Effector CD8-positive, alpha-beta T cell (primary cell): ENCODE measurements at regions not wholly inside any gene's neighbourhood (a gene's known extent, or its start where the extent isn't known, plus 50 kb on each side); places are given as distances from the start of the nearest gene placed in this dataset.
"Not testable (repeated sequence)": the region's sequence is repeated elsewhere in the genome, so short reads cannot be mapped to it uniquely, and the experiment has no call there.

Experiments
- DNase-seq: peaks from one replicate; lab custom pipeline; 2025; lab: John Stamatoyannopoulos, UW

DNA sequence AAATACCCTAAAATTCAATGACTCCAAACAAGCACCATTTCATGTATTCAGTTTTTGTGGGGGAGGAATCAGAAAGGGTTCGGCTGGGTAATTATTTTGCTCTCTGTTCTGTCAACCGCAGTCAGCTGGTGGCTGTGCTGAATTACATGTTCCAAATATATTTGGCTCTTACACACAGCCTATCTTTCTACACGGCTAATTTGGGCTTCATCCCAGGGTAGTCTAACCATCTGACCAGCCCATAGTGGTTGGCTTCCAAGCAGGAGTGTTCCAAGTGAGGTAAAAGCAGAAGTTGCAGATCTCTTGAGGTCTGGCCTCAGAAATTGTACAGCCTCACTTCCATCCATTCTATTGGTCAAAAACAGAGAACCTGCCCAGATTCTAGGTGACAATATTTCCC lies 760.8 kb upstream of the SEMA6D start:
- no peak for DNase-seq

GRCh38 chr15:46956881-46957280 lies 760.4 kb upstream of the SEMA6D start:
- DNase-seq, result no peak

GRCh38 chr15:46960581-46960980 lies 756.7 kb upstream of the SEMA6D start:
- no peak for DNase-seq

GRCh38 chr15:46961795-46962194 lies 755.5 kb upstream of the SEMA6D start:
- DNase-seq, result no peak

DNA sequence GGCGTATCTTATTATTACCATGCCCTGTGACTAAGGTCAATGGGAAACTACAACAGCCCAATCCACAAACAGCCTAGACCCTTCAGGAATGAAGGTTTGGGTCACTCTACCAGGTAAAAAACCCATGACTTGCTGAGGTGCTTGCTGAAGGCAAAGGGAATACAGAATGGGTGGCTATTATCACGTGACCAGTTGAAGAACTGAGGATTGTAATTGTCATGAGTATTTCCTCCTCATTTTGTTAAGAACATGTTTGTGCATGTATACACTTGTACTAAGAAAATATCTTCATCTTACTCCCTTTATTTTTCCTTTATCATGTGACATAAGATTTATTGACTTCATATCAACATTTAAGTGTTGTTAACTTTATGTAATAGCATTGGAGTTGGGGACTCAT lies 729.2 kb upstream of the SEMA6D start:
- DNase-seq, result not testable (repeated sequence)

DNA sequence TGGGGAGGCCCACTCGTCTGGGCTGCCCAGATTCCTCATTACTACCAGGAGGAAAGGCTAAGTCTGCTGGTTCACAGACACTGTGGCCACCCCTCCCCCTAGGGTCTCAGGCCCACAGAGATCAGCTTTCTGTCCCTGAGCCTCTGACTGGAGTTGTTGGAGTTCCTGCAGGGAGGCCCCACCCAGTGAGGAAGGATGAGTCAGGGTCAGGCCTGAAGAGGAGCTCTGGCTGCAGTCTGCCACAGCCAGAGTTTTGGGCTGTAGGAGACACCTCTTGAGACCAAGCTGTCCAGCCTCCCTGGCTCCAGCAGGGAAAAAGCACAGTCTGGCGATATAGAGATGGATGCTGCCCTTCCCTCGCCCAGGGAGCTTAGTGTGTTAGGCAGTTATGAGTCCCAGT lies 720.9 kb upstream of the SEMA6D start:
- no peak for DNase-seq

- no peak for DNase-seq
Measured at GRCh38 chr15:46997501-46997900, 719.8 kb upstream of the SEMA6D start.

DNA sequence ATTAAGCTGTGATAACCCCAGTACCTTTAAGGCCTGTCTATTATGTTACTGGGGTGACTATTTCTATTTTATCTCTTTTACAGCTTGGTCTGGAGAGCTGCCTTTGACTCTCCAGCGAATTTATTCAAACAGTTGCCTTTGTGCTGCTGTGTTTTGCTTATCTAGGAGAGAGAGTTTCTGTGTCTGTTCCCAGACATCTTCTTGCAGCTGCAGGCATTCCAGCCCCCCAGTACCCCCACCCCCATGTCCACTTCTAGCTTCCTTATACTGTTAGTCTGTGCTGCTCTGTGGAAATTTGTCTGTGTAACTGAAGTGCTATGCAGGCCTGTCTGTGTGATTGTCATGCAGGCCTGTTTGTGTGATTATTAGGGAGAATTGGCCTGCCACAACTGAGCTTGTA lies 713.7 kb upstream of the SEMA6D start:
- no peak for DNase-seq

DNA sequence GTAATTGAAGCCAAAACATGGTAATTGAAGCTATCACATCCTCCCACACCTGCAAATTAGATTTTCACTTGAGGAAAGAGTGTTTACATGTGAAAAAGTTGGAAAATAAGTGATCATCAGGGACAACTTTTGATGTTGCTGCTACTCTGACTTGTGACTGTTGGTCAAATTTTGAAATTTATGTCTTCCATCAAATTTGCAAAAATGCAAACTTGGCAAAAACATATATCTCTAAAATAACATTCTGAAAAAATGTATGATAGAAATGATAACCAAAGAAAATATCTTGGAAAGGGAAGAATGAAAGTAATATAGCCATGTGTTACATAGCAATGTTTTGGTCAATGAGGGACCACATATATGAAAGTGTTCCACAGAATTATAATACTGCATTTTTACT lies 703.9 kb upstream of the SEMA6D start:
- DNase-seq, result no peak

GRCh38 chr15:47027322-47027946 lies 689.9 kb upstream of the SEMA6D start:
- DNase-seq, result no peak

DNA sequence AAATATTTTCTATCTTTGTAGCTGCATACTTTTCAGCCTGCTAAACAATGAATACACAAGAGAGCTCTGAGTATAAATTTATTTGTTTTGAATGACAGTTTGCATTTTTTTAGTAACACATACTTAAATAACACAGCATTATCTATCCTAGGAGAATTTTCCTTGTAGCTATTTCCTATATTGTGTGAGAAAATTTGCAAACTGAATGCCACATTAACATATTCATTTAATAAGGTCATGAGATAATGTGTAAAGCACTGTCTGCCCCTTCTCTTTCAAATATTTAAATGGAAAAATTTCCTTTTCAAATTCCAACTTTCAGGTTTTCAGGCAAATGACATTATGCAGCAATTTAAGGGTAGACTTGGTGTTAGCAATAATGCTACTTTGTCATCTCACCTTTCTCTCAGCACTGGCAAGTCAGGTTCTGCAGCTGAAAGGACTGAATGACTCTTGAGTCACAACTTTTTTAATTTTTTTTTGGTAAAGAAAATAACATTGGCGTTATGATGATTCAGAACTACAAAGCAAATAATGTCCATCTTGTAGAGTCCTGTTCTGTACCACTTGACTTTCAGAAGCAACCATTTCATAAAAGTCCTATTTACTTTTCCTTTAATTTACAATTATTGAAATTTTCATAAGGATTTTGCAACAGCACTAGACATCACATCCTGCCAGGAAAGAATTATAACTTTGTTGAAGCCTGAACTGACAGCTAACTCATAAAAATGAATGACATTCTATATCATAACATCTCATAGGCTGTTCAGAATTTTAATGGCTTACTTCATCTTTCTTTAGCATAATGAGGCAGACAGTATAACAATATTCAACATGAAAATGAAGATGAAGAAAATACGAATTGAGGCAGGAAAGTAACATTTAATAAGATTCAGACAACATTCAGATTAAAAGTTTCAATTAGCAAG lies 681.6 kb upstream of the SEMA6D start:
- no peak for DNase-seq

- DNase-seq, result no peak
Measured at GRCh38 chr15:47037003-47037402, 680.3 kb upstream of the SEMA6D start.

DNA sequence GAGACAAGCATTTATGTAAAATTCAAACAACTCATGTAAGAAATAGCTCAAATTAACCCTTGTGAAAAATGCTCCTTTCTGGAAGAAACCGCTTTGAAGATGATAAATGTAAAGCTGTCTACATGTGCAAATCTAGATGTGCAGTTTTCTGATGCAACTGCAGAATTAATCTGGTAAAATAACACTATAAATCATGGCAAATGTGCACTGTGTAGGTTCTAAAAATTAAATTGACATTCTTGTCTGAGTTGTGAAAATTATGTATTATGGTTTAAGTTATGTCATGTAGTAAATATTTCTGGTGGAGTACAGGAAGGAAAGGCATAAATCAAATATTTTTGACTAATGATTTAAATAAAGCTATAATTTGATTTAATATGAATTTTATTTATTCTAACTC lies 678.1 kb upstream of the SEMA6D start:
- DNase-seq, result no peak

- DNase-seq, result no peak
Measured at GRCh38 chr15:47041301-47041700, 676.0 kb upstream of the SEMA6D start.

- not testable (repeated sequence) for DNase-seq
Measured at GRCh38 chr15:47047981-47048380, 669.3 kb upstream of the SEMA6D start.

DNA sequence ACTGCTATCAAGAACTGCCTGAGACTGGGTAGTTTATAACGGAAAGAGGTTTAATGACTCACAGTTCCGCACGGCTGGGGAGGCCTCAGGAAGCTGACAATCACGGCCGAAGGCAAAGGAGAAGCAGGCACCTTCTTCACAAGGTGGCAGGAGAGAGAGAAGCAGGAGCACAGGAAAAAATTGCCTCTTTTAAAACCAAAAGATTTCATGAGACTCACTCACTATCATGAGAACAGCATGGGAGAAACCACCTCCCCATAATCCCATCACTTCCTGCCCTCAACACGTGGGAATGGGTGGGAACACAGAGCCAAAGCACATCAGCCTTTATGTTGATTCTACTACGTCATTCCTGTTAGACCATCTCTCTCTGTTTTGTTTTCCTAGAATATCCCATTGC lies 650.9 kb upstream of the SEMA6D start:
- no peak for DNase-seq

GRCh38 chr15:47077846-47078245 lies 639.5 kb upstream of the SEMA6D start:
- DNase-seq, result not testable (repeated sequence)

GRCh38 chr15:47095833-47096232 lies 621.5 kb upstream of the SEMA6D start:
- DNase-seq, result no peak

GRCh38 chr15:47098526-47098925 lies 618.8 kb upstream of the SEMA6D start:
- not testable (repeated sequence) for DNase-seq

GRCh38 chr15:47099801-47100200 lies 617.5 kb upstream of the SEMA6D start:
- not testable (repeated sequence) for DNase-seq

DNA sequence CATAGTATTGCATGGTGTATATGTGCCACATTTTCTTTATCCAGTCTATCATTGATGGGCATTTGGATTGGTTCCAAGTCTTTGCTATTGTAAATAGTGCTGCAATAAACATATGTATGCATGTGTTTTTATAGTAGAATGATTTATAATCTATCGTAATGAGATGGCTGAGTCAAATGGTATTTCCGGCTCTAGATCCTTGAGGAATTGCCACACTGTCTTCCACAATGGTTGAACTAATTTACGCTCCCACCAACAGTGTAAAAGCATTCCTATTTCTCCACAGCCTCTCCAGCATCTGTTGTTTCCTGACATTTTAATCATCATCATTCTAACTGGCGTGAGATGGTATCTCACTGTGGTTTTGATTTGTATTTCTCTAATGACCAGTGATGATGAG lies 608.5 kb upstream of the SEMA6D start:
- DNase-seq, result not testable (repeated sequence)

DNA sequence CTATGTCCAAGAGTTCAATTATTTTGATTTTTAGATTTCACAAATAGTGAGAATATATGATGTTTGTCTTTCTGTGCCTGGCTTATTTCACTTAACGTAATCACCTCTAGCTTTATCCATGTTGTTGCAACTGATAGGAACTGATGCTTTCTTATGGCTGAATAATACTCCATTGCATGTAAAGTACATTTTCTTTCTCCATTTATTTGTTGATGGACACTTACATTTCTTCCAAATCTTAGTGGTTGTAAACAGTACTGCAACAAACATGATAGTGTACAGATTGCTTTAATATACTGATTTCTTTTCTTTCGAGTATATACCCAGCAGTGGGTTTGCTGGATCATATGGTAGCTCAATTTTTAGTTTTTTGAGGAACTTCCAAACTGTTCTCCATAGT lies 600.6 kb upstream of the SEMA6D start:
- no peak for DNase-seq

DNA sequence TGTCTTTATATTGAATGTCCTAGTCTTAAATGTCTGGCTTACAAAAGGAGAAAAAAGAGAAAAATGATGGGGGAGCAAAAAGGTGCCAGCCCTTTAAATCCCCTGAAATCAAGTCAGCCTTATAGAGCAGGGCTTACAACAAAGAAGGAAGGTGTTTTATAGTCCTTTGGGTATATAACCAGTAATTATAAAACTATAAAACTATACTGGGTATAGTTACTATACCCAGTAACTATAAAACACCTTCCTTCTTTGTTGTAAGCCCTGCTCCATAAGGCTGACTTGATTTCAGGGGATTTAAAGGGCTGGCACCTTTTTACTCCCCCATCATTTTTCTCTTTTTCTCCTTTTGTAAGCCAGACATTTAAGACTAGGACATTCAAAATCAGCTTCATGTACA lies 598.0 kb upstream of the SEMA6D start:
- DNase-seq, result no peak
